Liver (tissue), 3 donors: ENCODE measurements at regions not wholly inside any gene's neighbourhood (a gene's known extent, or its start where the extent isn't known, plus 50 kb on each side); places are given as distances from the start of the nearest gene placed in this dataset.

Experiments used
- EGR1 ChIP-seq, 2 donors: IDR thresholded peaks; 2 replicates each; pipeline ENCODE4 v1.6.1; 2016 to 2018; ENCODE audit warnings: antibody characterized with exemption in 2 of 2, low read depth in 2 of 2
- JUND ChIP-seq, 2 donors: IDR thresholded peaks; 2 replicates each; pipeline ENCODE4 v1.6.1; 2016; ENCODE audit warnings: antibody characterized with exemption in 2 of 2
- RAD21 ChIP-seq, 2 donors: IDR thresholded peaks; 2 replicates each; pipeline ENCODE4 v1.6.1; 2016; ENCODE audit warnings: antibody characterized with exemption in 2 of 2, mild to moderate bottlenecking in 2 of 2
- RXRA ChIP-seq, 2 donors: IDR thresholded peaks; 2 replicates each; pipeline ENCODE4 v1.6.1; 2017 to 2018; ENCODE audit warnings: antibody characterized with exemption in 2 of 2, mild to moderate bottlenecking in 1 of 2
- SP1 ChIP-seq: IDR thresholded peaks from 2 replicates; pipeline ENCODE4 v1.6.1; 2018; ENCODE audit warnings: antibody characterized with exemption, mild to moderate bottlenecking
- TAF1 ChIP-seq: conservative IDR thresholded peaks from 2 replicates; pipeline ENCODE4 v1.6.1; 2016; ENCODE audit warnings: antibody characterized with exemption, mild to moderate bottlenecking
- YY1 ChIP-seq: IDR thresholded peaks from 2 replicates; pipeline ENCODE4 v1.6.1; 2016; ENCODE audit warnings: antibody characterized with exemption, mild to moderate bottlenecking
- TF ChIP-seq, protein P1 (sequence below): fragments of 150-350 bp; IDR thresholded peaks from 2 replicates; pipeline ENCODE4 v1.5.1; 2017; ENCODE audit warnings: improper control_type of control experiment, low read depth, low read length; ENCODE audit not compliant: missing input control
- TF ChIP-seq, protein P2 (sequence below): IDR thresholded peaks from 2 replicates; pipeline ENCODE4 v1.6.1; 2016; ENCODE audit warnings: antibody characterized with exemption
- TF ChIP-seq, protein P3 (sequence below): IDR thresholded peaks from 2 replicates; pipeline ENCODE4 v1.6.1; 2016; ENCODE audit warnings: antibody characterized with exemption
- TF ChIP-seq, protein P4 (sequence below): IDR thresholded peaks from 2 replicates; pipeline ENCODE4 v1.6.1; 2016; ENCODE audit warnings: antibody characterized with exemption, mild to moderate bottlenecking
- TF ChIP-seq, protein P5 (sequence below): IDR thresholded peaks from 2 replicates; pipeline ENCODE4 v1.6.1; 2016; ENCODE audit warnings: antibody characterized with exemption
- donor health status: healthy.
- donor health status: healthy.

DNA sequence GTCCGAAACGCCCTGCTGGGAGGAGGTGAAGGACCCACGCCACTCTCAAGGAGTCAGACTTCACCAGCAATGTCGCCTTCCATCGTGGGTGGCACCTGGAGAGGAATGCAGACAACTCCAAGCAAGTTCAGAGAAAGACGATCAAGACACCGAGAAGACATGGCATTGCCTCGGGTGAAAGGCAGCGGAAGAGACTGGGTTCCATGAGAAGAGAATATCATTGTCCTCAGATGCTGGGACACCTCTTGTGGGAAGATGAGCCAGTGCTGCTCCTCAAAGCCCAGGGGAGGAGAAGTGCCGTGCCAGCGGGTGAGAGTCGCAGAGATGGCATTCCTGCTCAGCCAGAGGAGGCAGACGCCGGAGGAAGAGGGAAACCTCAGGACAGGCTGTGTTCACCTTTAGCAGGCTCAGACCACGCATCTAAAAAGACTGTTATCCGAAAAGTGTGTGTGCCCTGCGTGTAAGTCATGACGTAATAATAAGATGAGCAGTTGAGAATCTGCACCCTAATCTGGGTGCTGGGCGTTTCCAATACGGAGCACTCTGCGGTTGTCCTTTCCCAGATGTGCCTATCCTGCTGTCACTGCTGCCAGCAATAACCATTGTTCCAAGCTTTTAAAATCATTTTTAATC is 144.6 kb upstream of the SPACA7 start:
- TF ChIP-seq, protein P1, sequence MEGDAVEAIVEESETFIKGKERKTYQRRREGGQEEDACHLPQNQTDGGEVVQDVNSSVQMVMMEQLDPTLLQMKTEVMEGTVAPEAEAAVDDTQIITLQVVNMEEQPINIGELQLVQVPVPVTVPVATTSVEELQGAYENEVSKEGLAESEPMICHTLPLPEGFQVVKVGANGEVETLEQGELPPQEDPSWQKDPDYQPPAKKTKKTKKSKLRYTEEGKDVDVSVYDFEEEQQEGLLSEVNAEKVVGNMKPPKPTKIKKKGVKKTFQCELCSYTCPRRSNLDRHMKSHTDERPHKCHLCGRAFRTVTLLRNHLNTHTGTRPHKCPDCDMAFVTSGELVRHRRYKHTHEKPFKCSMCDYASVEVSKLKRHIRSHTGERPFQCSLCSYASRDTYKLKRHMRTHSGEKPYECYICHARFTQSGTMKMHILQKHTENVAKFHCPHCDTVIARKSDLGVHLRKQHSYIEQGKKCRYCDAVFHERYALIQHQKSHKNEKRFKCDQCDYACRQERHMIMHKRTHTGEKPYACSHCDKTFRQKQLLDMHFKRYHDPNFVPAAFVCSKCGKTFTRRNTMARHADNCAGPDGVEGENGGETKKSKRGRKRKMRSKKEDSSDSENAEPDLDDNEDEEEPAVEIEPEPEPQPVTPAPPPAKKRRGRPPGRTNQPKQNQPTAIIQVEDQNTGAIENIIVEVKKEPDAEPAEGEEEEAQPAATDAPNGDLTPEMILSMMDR = no peak
- TF ChIP-seq YY1 = no peak
- TF ChIP-seq, protein P2, sequence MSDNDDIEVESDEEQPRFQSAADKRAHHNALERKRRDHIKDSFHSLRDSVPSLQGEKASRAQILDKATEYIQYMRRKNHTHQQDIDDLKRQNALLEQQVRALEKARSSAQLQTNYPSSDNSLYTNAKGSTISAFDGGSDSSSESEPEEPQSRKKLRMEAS = no peak
- TF ChIP-seq, protein P3, sequence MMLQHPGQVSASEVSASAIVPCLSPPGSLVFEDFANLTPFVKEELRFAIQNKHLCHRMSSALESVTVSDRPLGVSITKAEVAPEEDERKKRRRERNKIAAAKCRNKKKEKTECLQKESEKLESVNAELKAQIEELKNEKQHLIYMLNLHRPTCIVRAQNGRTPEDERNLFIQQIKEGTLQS = no peak
- TF ChIP-seq TAF1 = no peak
- no peak for TF ChIP-seq EGR1 (IDR thresholded peaks at IDR 0.05; ENCODE audit: low read depth in 2 of 2)
- no peak for TF ChIP-seq RAD21 (IDR thresholded peaks at IDR 0.05)
- no peak for TF ChIP-seq SP1
- no peak for TF ChIP-seq RXRA (IDR thresholded peaks at IDR 0.05)
- TF ChIP-seq, protein P4, sequence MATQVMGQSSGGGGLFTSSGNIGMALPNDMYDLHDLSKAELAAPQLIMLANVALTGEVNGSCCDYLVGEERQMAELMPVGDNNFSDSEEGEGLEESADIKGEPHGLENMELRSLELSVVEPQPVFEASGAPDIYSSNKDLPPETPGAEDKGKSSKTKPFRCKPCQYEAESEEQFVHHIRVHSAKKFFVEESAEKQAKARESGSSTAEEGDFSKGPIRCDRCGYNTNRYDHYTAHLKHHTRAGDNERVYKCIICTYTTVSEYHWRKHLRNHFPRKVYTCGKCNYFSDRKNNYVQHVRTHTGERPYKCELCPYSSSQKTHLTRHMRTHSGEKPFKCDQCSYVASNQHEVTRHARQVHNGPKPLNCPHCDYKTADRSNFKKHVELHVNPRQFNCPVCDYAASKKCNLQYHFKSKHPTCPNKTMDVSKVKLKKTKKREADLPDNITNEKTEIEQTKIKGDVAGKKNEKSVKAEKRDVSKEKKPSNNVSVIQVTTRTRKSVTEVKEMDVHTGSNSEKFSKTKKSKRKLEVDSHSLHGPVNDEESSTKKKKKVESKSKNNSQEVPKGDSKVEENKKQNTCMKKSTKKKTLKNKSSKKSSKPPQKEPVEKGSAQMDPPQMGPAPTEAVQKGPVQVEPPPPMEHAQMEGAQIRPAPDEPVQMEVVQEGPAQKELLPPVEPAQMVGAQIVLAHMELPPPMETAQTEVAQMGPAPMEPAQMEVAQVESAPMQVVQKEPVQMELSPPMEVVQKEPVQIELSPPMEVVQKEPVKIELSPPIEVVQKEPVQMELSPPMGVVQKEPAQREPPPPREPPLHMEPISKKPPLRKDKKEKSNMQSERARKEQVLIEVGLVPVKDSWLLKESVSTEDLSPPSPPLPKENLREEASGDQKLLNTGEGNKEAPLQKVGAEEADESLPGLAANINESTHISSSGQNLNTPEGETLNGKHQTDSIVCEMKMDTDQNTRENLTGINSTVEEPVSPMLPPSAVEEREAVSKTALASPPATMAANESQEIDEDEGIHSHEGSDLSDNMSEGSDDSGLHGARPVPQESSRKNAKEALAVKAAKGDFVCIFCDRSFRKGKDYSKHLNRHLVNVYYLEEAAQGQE = no peak
- TF ChIP-seq, protein P5, sequence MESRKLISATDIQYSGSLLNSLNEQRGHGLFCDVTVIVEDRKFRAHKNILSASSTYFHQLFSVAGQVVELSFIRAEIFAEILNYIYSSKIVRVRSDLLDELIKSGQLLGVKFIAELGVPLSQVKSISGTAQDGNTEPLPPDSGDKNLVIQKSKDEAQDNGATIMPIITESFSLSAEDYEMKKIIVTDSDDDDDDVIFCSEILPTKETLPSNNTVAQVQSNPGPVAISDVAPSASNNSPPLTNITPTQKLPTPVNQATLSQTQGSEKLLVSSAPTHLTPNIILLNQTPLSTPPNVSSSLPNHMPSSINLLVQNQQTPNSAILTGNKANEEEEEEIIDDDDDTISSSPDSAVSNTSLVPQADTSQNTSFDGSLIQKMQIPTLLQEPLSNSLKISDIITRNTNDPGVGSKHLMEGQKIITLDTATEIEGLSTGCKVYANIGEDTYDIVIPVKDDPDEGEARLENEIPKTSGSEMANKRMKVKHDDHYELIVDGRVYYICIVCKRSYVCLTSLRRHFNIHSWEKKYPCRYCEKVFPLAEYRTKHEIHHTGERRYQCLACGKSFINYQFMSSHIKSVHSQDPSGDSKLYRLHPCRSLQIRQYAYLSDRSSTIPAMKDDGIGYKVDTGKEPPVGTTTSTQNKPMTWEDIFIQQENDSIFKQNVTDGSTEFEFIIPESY = no peak
- TF ChIP-seq JUND (IDR thresholded peaks at IDR 0.05) = no peak
